MM.1S (cell line): ENCODE measurements at regions not wholly inside any gene's neighbourhood (a gene's known extent, or its start where the extent isn't known, plus 50 kb on each side); places are given as distances from the start of the nearest gene placed in this dataset.
"Not testable (repeated sequence)": the region's sequence is repeated elsewhere in the genome, so short reads cannot be mapped to it uniquely, and the experiment has no call there.

Experiments
- DNase-seq: peaks from one replicate; pipeline ENCODE4 v3.0.0-alpha.2; 2015
- H2AFZ ChIP-seq: fragments of 300-600 bp; sonication (generic); 2 replicates; pipeline ENCODE4 v1.6.0; 2016; ENCODE audit warnings: antibody characterized with exemption, low read length
- H3F3A ChIP-seq: fragments of 300-600 bp; sonication (generic); 2 replicates; pipeline ENCODE4 v1.6.1; 2016; ENCODE audit warnings: mild to moderate bottlenecking, antibody characterized with exemption, low read length, moderate library complexity, mixed read lengths; ENCODE audit not compliant: insufficient read depth
- H3K27ac ChIP-seq: fragments of 300-600 bp; sonication (generic); 2 replicates; pipeline ENCODE4 v1.5.1; 2016; ENCODE audit warnings: mild to moderate bottlenecking, low read length
- H3K27me3 ChIP-seq: fragments of 300-600 bp; sonication (generic); replicated peaks from 2 replicates; pipeline ENCODE4 v1.6.0; 2016; ENCODE audit warnings: low read length; ENCODE audit not compliant: insufficient read depth
- H3K36me3 ChIP-seq: fragments of 300-600 bp; sonication (generic); replicated peaks from 2 replicates; pipeline ENCODE4 v1.6.1; 2016; ENCODE audit warnings: mild to moderate bottlenecking, low read length, mixed read lengths; ENCODE audit not compliant: insufficient read depth
- H3K4me1 ChIP-seq: fragments of 300-600 bp; sonication (generic); 2 replicates; pipeline ENCODE4 v1.6.1; 2016; ENCODE audit warnings: low read length, mixed read lengths
- H3K4me2 ChIP-seq: fragments of 300-600 bp; sonication (generic); 2 replicates; pipeline ENCODE4 v1.6.0; 2016; ENCODE audit warnings: low read depth, low read length
- H3K4me3 ChIP-seq: fragments of 300-600 bp; sonication (generic); 2 replicates; pipeline ENCODE4 v1.5.1; 2016; ENCODE audit warnings: low read length, mixed read lengths
- H3K79me2 ChIP-seq: fragments of 300-600 bp; sonication (generic); 2 replicates; pipeline ENCODE4 v1.6.1; 2016; ENCODE audit warnings: mixed run types, low read length, mixed read lengths
- H3K9ac ChIP-seq: fragments of 300-600 bp; sonication (generic); 2 replicates; pipeline ENCODE4 v1.6.1; 2016; ENCODE audit warnings: low read length, mixed read lengths
- H3K9me2 ChIP-seq: fragments of 300-600 bp; sonication (generic); replicated peaks from 2 replicates; pipeline ENCODE4 v1.6.1; 2016; ENCODE audit warnings: mild to moderate bottlenecking, low read length, mixed read lengths; ENCODE audit not compliant: insufficient read depth
- H3K9me3 ChIP-seq: fragments of 300-600 bp; sonication (generic); replicated peaks from 2 replicates; pipeline ENCODE4 v1.6.1; 2016; ENCODE audit warnings: mild to moderate bottlenecking, low read length, mixed read lengths; ENCODE audit not compliant: insufficient read depth
- H4K20me1 ChIP-seq: fragments of 300-600 bp; sonication (generic); 2 replicates; pipeline ENCODE4 v1.6.1; 2016; ENCODE audit warnings: mild to moderate bottlenecking, low read length, moderate library complexity, mixed read lengths; ENCODE audit not compliant: insufficient read depth
- CTCF ChIP-seq: fragments of 300-600 bp; sonication (generic); IDR thresholded peaks from 2 replicates; pipeline ENCODE4 v1.5.1; 2016; ENCODE audit warnings: antibody characterized with exemption, low read length, mixed read lengths
- EZH2 ChIP-seq: fragments of 300-600 bp; sonication (generic); optimal IDR thresholded peaks from 2 replicates; pipeline ENCODE3; 2017; ENCODE audit warnings: low read depth, mild to moderate bottlenecking, antibody characterized with exemption, low read length, mixed read lengths
- EZH2phosphoT487 ChIP-seq: fragments of 300-600 bp; sonication (generic); IDR thresholded peaks from 2 replicates; pipeline ENCODE4 v1.6.1; 2018; ENCODE audit warnings: antibody characterized with exemption, low read length

GRCh38 chr13:34179481-34179880, 361.5 kb downstream of the RFC3 start:
- DNase-seq = no peak

GRCh38 chr13:34179927-34180326, 362.0 kb downstream of the RFC3 start:
- Histone ChIP-seq H3K36me3 (no peaks in the 10 kb centered on the region), H3K9ac (no peak overlapping the region), H3K9me3 (no peaks in the 10 kb centered on the region), H3K9me2 (no peaks in the 10 kb centered on the region), H3K27ac (no peak overlapping the region), H3K4me3 (no peak overlapping the region), H3F3A (no peaks in the 10 kb centered on the region), H3K79me2 (no peaks in the 10 kb centered on the region), H4K20me1 (no peaks in the 10 kb centered on the region), H2AFZ (no peak overlapping the region), H3K4me2 (no peak overlapping the region), H3K4me1 (no peaks in the 10 kb centered on the region), H3K27me3 (no peaks in the 10 kb centered on the region)
- TF ChIP-seq CTCF (no peak), EZH2phosphoT487 (no peak), EZH2 (no peak)
- DNase-seq = no peak

More at GRCh38 chr13:34179481-34179880, 361.5 kb downstream of the RFC3 start:
- no peak for TF ChIP-seq EZH2phosphoT487
- TF ChIP-seq EZH2 = no peak
- no peak for TF ChIP-seq CTCF
- no peaks in the 10 kb centered on the region for H3K36me3 ChIP-seq
- no peak overlapping the region for H2AFZ ChIP-seq
- no peaks in the 10 kb centered on the region for H3K4me1 ChIP-seq
- H4K20me1 ChIP-seq = no peaks in the 10 kb centered on the region
- no peaks in the 10 kb centered on the region for H3F3A ChIP-seq
- no peaks in the 10 kb centered on the region for H3K79me2 ChIP-seq
- no peak overlapping the region for H3K4me3 ChIP-seq
- no peak overlapping the region for H3K9ac ChIP-seq
- no peak overlapping the region for H3K4me2 ChIP-seq
- H3K9me2 ChIP-seq = no peaks in the 10 kb centered on the region
- no peak overlapping the region for H3K27ac ChIP-seq
- no peaks in the 10 kb centered on the region for H3K27me3 ChIP-seq
- H3K9me3 ChIP-seq = no peaks in the 10 kb centered on the region

- H3K27me3 ChIP-seq, H2AFZ ChIP-seq, H3K79me2 ChIP-seq: not testable (repeated sequence)
Measured at GRCh38 chr13:34181256-34181655, 363.3 kb downstream of the RFC3 start.

GRCh38 chr13:34189946-34190345, 372.0 kb downstream of the RFC3 start:
- Histone ChIP-seq H3K79me2 (no peaks in the 10 kb centered on the region), H4K20me1 (no peaks in the 10 kb centered on the region), H3F3A (no peaks in the 10 kb centered on the region), H3K4me2 (no peak overlapping the region), H3K9ac (no peak overlapping the region), H3K36me3 (no peaks in the 10 kb centered on the region), H3K4me1 (no peaks in the 10 kb centered on the region), H2AFZ (no peak overlapping the region), H3K27ac (no peak overlapping the region), H3K9me2 (no peaks in the 10 kb centered on the region), H3K9me3 (no peaks in the 10 kb centered on the region), H3K4me3 (no peak overlapping the region), H3K27me3 (no peaks in the 10 kb centered on the region)
- no peak for DNase-seq
- TF ChIP-seq EZH2phosphoT487 = no peak

More at GRCh38 chr13:34181256-34181655, 363.3 kb downstream of the RFC3 start:
- H3K36me3 ChIP-seq, H3F3A ChIP-seq, H3K4me2 ChIP-seq, H4K20me1 ChIP-seq, H3K27ac ChIP-seq, H3K9ac ChIP-seq, H3K9me3 ChIP-seq, H3K4me1 ChIP-seq, DNase-seq, H3K9me2 ChIP-seq, H3K4me3 ChIP-seq: not testable (repeated sequence)
